ENCODE measurements at regions not wholly inside any gene's neighbourhood (a gene's known extent, or its start where the extent isn't known, plus 50 kb on each side); places are given as distances from the start of the nearest gene placed in this dataset.

DNA sequence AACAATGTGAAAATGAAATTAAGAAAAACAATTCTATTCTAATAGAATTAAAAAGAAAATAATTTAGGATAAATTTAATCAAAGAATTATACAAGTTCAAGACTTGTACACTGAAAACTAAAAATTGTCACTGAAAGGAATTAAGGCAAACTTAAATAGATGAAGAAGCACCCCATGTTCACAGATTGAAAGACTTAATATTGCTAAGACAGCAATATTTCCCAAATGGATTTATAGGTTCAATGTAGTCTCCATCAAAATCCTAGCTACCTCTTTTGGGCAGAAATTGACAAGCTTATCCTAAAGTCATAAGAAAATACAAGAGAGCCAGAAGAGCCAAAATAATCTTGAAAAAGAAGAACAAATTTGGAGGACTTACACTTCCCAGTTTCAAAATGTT is 53.5 kb upstream of the UBE3A start:
- Histone ChIP-seq H3K27me3 (replicated peaks; ENCODE audit: control insufficient read depth, insufficient read depth, low read length) (no peaks in the 10 kb centered on the region), H3K4me3 (replicated peaks; ENCODE audit: low read depth, low read length) (no peak overlapping the region), H3K36me3 (ENCODE audit: control insufficient read depth, insufficient read depth, low read length) (no peaks in the 10 kb centered on the region)
- DNase-seq (ENCODE audit: extremely low read depth, insufficient read length), result no peak
- TF ChIP-seq, protein P1, sequence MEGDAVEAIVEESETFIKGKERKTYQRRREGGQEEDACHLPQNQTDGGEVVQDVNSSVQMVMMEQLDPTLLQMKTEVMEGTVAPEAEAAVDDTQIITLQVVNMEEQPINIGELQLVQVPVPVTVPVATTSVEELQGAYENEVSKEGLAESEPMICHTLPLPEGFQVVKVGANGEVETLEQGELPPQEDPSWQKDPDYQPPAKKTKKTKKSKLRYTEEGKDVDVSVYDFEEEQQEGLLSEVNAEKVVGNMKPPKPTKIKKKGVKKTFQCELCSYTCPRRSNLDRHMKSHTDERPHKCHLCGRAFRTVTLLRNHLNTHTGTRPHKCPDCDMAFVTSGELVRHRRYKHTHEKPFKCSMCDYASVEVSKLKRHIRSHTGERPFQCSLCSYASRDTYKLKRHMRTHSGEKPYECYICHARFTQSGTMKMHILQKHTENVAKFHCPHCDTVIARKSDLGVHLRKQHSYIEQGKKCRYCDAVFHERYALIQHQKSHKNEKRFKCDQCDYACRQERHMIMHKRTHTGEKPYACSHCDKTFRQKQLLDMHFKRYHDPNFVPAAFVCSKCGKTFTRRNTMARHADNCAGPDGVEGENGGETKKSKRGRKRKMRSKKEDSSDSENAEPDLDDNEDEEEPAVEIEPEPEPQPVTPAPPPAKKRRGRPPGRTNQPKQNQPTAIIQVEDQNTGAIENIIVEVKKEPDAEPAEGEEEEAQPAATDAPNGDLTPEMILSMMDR (IDR thresholded peaks at IDR 0.05; ENCODE audit: insufficient read depth, low read length, poor library complexity, severe bottlenecking), result no peak
